Heart left ventricle (tissue), 13 donors: ENCODE measurements at regions not wholly inside any gene's neighbourhood (a gene's known extent, or its start where the extent isn't known, plus 50 kb on each side); places are given as distances from the start of the nearest gene placed in this dataset.

Source experiments
- POLR2A ChIP-seq, 2 donors: fragments of 450-650 bp; IDR thresholded peaks; one replicate each; pipeline ENCODE4 v1.6.1; 2017; ENCODE audit warnings: antibody characterized with exemption in 2 of 2, mild to moderate bottlenecking in 2 of 2, moderate library complexity in 2 of 2
- TF ChIP-seq, protein P1 (sequence below), 12 donors: fragments of 200-600 bp; sonication (generic) in 4 of 12; IDR thresholded peaks; one replicate each; pipeline versions ENCODE4 v1.5.0 to v1.8.0; 2018 to 2022; ENCODE audit warnings: antibody characterized with exemption in 12 of 12, mild to moderate bottlenecking in 5 of 12
- donor health status: ischemic (EF 13 %, LVEDD 7.1; RV severe dilation, severe dysfunction).
- donor health status: DM: no; HTN: yes; CAD: no.
- donor health status: DM: no; HTN: no; CAD: no.
- donor health status: ischemic (EF 25% LVEDD 6.9; RV normal size, moderate dysfunction).
- donor health status: ischemic (EF 25% LVEDD 5.7; RV mildly dilated, moderate dysfunction).
- donor health status: ischemic (EF 35%, LVEDD 5.7; RV mildly dilated, moderate dysfunction).
- donor health status: nonischemic (EF 11% LVEDD 7.7; RV severe dilation, severe dysfunction).
- donor health status: DM: yes; HTN: yes; CAD: no.
- donor health status: PGD.
- donor health status: ischemic (EF 29% LVEDD 5.4; RV normal size, mild dysfunction).
- donor health status: nonischemic (EF 23%, LVEDD 6.1; RV moderate dilation, normal function).

DNA sequence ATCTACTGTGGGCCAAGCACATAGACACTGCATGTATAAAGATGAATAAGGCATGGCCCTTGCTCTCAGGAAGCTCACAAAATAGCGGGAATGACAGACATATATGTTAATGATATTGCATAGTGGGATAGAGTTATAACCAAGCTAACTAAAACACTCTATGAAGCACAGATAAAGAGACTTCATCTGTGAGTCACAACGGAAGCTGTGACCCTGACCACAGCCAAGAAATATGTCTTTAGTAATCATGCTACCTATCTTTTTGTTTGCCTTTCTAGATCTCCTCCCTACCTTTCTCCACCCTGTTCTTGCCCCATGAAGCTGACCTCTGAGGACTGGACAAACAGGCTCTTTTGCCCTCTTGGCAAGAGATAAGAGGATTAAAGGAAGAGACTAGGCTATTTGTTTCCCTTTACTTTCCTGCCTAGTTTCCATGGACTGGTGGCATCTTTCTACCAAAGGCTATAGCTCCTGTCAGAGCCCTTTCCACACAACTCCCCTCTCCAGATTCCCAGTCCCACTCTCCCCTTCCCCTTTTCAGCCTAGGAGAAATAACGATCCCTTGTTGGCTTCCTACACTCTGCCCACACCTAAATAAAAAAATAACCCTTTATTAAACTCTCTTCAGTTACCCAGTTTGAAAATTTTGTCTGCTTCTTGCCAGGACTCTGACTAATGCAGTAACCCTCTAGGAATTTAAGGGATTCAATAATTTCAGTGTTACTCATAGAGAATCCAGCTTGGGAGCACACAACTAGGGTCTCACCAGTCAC lies 504.9 kb upstream of the MARCKS start:
- TF ChIP-seq, protein P1, sequence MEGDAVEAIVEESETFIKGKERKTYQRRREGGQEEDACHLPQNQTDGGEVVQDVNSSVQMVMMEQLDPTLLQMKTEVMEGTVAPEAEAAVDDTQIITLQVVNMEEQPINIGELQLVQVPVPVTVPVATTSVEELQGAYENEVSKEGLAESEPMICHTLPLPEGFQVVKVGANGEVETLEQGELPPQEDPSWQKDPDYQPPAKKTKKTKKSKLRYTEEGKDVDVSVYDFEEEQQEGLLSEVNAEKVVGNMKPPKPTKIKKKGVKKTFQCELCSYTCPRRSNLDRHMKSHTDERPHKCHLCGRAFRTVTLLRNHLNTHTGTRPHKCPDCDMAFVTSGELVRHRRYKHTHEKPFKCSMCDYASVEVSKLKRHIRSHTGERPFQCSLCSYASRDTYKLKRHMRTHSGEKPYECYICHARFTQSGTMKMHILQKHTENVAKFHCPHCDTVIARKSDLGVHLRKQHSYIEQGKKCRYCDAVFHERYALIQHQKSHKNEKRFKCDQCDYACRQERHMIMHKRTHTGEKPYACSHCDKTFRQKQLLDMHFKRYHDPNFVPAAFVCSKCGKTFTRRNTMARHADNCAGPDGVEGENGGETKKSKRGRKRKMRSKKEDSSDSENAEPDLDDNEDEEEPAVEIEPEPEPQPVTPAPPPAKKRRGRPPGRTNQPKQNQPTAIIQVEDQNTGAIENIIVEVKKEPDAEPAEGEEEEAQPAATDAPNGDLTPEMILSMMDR (IDR thresholded peaks at IDR 0.05): no peak
- no peak for TF ChIP-seq POLR2A (IDR thresholded peaks at IDR 0.05)
